HG02678 (cell line): ENCODE measurements at regions not wholly inside any gene's neighbourhood (a gene's known extent, or its start where the extent isn't known, plus 50 kb on each side); places are given as distances from the start of the nearest gene placed in this dataset.
"Not testable (repeated sequence)": the region's sequence is repeated elsewhere in the genome, so short reads cannot be mapped to it uniquely, and the experiment has no call there.

Experiments
- ATAC-seq: cut with Tn5 transposase; IDR thresholded peaks from one replicate; pipeline ENCODE4 v1.9.1; 2021; ENCODE audit warnings: mild to moderate bottlenecking, moderate library complexity; ENCODE audit not compliant: unreplicated experiment

- no peak for ATAC-seq
These were observed 691.6 kb upstream of the HS6ST1 start for GRCh38 chr2:129010262-129010661.

- ATAC-seq = no peak
These were observed 692.9 kb upstream of the HS6ST1 start for GRCh38 chr2:129011466-129012061.

- ATAC-seq = no peak
These were observed 695.8 kb upstream of the HS6ST1 start for GRCh38 chr2:129014432-129014831.

- no peak for ATAC-seq
These were observed 697.0 kb upstream of the HS6ST1 start for GRCh38 chr2:129015397-129016285.

- ATAC-seq = no peak
These were observed 698.3 kb upstream of the HS6ST1 start for GRCh38 chr2:129016972-129017371.

- ATAC-seq = no peak
These were observed 706.1 kb upstream of the HS6ST1 start for GRCh38 chr2:129024796-129025195.

- ATAC-seq = no peak
These were observed 717.3 kb upstream of the HS6ST1 start for GRCh38 chr2:129035992-129036391.

- ATAC-seq = not testable (repeated sequence)
These were observed 725.0 kb upstream of the HS6ST1 start for GRCh38 chr2:129043677-129044076.

- not testable (repeated sequence) for ATAC-seq
These were observed 727.8 kb upstream of the HS6ST1 start for GRCh38 chr2:129046475-129046874.

GRCh38 chr2:129050101-129050500 lies 731.4 kb upstream of the HS6ST1 start:
- no peak for ATAC-seq

GRCh38 chr2:129055242-129055641 lies 736.6 kb upstream of the HS6ST1 start:
- ATAC-seq = no peak

- ATAC-seq = no peak
These were observed 737.2 kb upstream of the HS6ST1 start for GRCh38 chr2:129055824-129056223.

GRCh38 chr2:129056309-129056958 lies 737.8 kb upstream of the HS6ST1 start:
- no peak for ATAC-seq

- no peak for ATAC-seq
These were observed 738.3 kb upstream of the HS6ST1 start for GRCh38 chr2:129056959-129057317.

GRCh38 chr2:129058981-129059380 lies 740.3 kb upstream of the HS6ST1 start:
- ATAC-seq = no peak

GRCh38 chr2:129059476-129059875 lies 740.8 kb upstream of the HS6ST1 start:
- ATAC-seq = no peak

- ATAC-seq = no peak
These were observed 742.6 kb upstream of the HS6ST1 start for GRCh38 chr2:129061069-129061768.

- no peak for ATAC-seq
These were observed 743.1 kb upstream of the HS6ST1 start for GRCh38 chr2:129061769-129062121.

GRCh38 chr2:129062146-129062912 lies 743.7 kb upstream of the HS6ST1 start:
- no peak for ATAC-seq

- ATAC-seq = no peak
These were observed 748.4 kb upstream of the HS6ST1 start for GRCh38 chr2:129067070-129067469.

- no peak for ATAC-seq
These were observed 749.3 kb upstream of the HS6ST1 start for GRCh38 chr2:129067953-129068352.
